Astrocyte (in vitro differentiated cells and primary cell): ENCODE measurements at regions not wholly inside any gene's neighbourhood (a gene's known extent, or its start where the extent isn't known, plus 50 kb on each side); places are given as distances from the start of the nearest gene placed in this dataset.

ENCODE experiments used
- DNase-seq: peaks from one replicate; pipeline ENCODE4 v3.0.0-alpha.2; 2010; ENCODE audit warnings: low read depth
- FAIRE-seq: peaks from 2 replicates; lab custom pipeline; 2011; peaks lifted over from hg19 to GRCh38; lab: Jason Lieb, UNC
- H2AFZ ChIP-seq: 2 replicates; pipeline ENCODE4 v1.6.0; 2012; ENCODE audit warnings: low read depth, low read length, inconsistent platforms
- H3K27ac ChIP-seq: 2 replicates; pipeline ENCODE4 v1.5.1; 2011; ENCODE audit warnings: low read depth, low read length, inconsistent platforms
- H3K27me3 ChIP-seq: 2 replicates; pipeline ENCODE4 v1.6.0; 2011; ENCODE audit warnings: low read length, inconsistent platforms; ENCODE audit not compliant: insufficient read depth
- H3K36me3 ChIP-seq: 2 replicates; pipeline ENCODE4 v1.5.1; 2011; ENCODE audit warnings: low read length, inconsistent platforms; ENCODE audit not compliant: insufficient read depth
- H3K4me1 ChIP-seq: 2 replicates; pipeline ENCODE4 v1.5.1; 2011; ENCODE audit warnings: low read length, inconsistent platforms; ENCODE audit not compliant: insufficient read depth
- H3K4me2 ChIP-seq: 2 replicates; pipeline ENCODE4 v1.6.0; 2012; ENCODE audit warnings: low read length, inconsistent platforms
- H3K4me3 ChIP-seq: 2 replicates; pipeline ENCODE4 v1.5.1; 2011; ENCODE audit warnings: low read depth, mild to moderate bottlenecking, low read length, inconsistent platforms; ENCODE audit not compliant: insufficient read depth
- H3K79me2 ChIP-seq: 2 replicates; pipeline ENCODE4 v1.6.0; 2012; ENCODE audit warnings: mild to moderate bottlenecking, low read length, inconsistent platforms; ENCODE audit not compliant: insufficient read depth
- H3K9ac ChIP-seq: 2 replicates; pipeline ENCODE4 v1.6.0; 2012; ENCODE audit warnings: mild to moderate bottlenecking, low read length, inconsistent platforms
- H3K9me3 ChIP-seq: 2 replicates; pipeline ENCODE4 v1.5.1; 2012; ENCODE audit warnings: low read depth, mild to moderate bottlenecking, low read length, inconsistent platforms; ENCODE audit not compliant: insufficient read depth
- H4K20me1 ChIP-seq: 2 replicates; pipeline ENCODE4 v1.6.0; 2012; ENCODE audit warnings: low read length, inconsistent platforms; ENCODE audit not compliant: insufficient read depth
- H3K27ac Mint-ChIP-seq: one replicate; pipeline ENCODE4 v1.8.0; 2021; ENCODE audit warnings: mild to moderate bottlenecking, mixed read lengths; ENCODE audit not compliant: unreplicated experiment
- H3K27me3 Mint-ChIP-seq: one replicate; pipeline ENCODE4 v1.8.0; 2021; ENCODE audit warnings: low read depth, mixed read lengths; ENCODE audit not compliant: unreplicated experiment
- H3K36me3 Mint-ChIP-seq: one replicate; pipeline ENCODE4 v1.8.0; 2021; ENCODE audit warnings: low read depth, mixed read lengths; ENCODE audit not compliant: unreplicated experiment
- H3K4me1 Mint-ChIP-seq: one replicate; pipeline ENCODE4 v1.8.0; 2021; ENCODE audit warnings: low read depth, mixed read lengths; ENCODE audit not compliant: unreplicated experiment
- H3K4me3 Mint-ChIP-seq: one replicate; pipeline ENCODE4 v1.8.0; 2021; ENCODE audit warnings: mild to moderate bottlenecking, moderate library complexity, mixed read lengths; ENCODE audit not compliant: unreplicated experiment
- H3K9me3 Mint-ChIP-seq: one replicate; pipeline ENCODE4 v1.8.0; 2021; ENCODE audit warnings: mild to moderate bottlenecking, mixed read lengths; ENCODE audit not compliant: unreplicated experiment
- CTCF ChIP-seq: IDR thresholded peaks from 2 replicates; pipeline ENCODE4 v1.5.1; 2011; ENCODE audit warnings: low read depth, mild to moderate bottlenecking, inconsistent platforms, low read length, moderate library complexity; ENCODE audit not compliant: insufficient read depth
- EZH2 ChIP-seq: IDR thresholded peaks from 2 replicates; pipeline ENCODE4 v1.6.1; 2012; ENCODE audit warnings: mild to moderate bottlenecking, low read length, inconsistent platforms; ENCODE audit not compliant: insufficient read depth

GRCh38 chr6:33874136-33874760 is 70.4 kb upstream of the MLN start:
- no peaks in the 10 kb centered on the region for H3K79me2 ChIP-seq
- DNase-seq (no peak), FAIRE-seq (no peak)
- Mint-ChIP-seq H3K27ac (no peak overlapping the region), H3K9me3 (peaks cover 2% of the 10 kb centered on the region), H3K4me1 (no peaks in the 10 kb centered on the region), H3K4me3 (no peak overlapping the region), H3K27me3 (peaks cover 60% of the 10 kb centered on the region), H3K36me3 (no peaks in the 10 kb centered on the region)
- no peaks in the 10 kb centered on the region for H3K4me1 ChIP-seq
- H2AFZ ChIP-seq = no peak overlapping the region
- H3K27ac ChIP-seq = no peak overlapping the region
- H3K36me3 ChIP-seq = no peaks in the 10 kb centered on the region
- H3K27me3 ChIP-seq = peaks cover 13% of the 10 kb centered on the region
- TF ChIP-seq CTCF (no peak), EZH2 (no peak)
- no peaks in the 10 kb centered on the region for H4K20me1 ChIP-seq
- no peaks in the 10 kb centered on the region for H3K9me3 ChIP-seq
- H3K9ac ChIP-seq = no peak overlapping the region
- H3K4me2 ChIP-seq = no peak overlapping the region
- H3K4me3 ChIP-seq = no peak overlapping the region

- Mint-ChIP-seq H3K4me3 (no peak overlapping the region), H3K27me3 (peaks cover 51% of the 10 kb centered on the region), H3K4me1 (no peaks in the 10 kb centered on the region), H3K36me3 (no peaks in the 10 kb centered on the region), H3K27ac (no peak overlapping the region), H3K9me3 (peaks cover 2% of the 10 kb centered on the region)
- no peaks in the 10 kb centered on the region for H3K79me2 ChIP-seq
- DNase-seq (no peak), FAIRE-seq (no peak)
- H3K36me3 ChIP-seq = no peaks in the 10 kb centered on the region
- H3K4me2 ChIP-seq = no peak overlapping the region
- H4K20me1 ChIP-seq = no peaks in the 10 kb centered on the region
- no peaks in the 10 kb centered on the region for H3K4me1 ChIP-seq
- no peak overlapping the region for H3K27ac ChIP-seq
- H3K27me3 ChIP-seq = peaks cover 16% of the 10 kb centered on the region
- H3K9ac ChIP-seq = no peak overlapping the region
- TF ChIP-seq CTCF (no peak), EZH2 (no peak)
- no peaks in the 10 kb centered on the region for H3K9me3 ChIP-seq
- H3K4me3 ChIP-seq = no peak overlapping the region
- no peak overlapping the region for H2AFZ ChIP-seq
Observed at GRCh38 chr6:33872761-33873160, 69.0 kb upstream of the MLN start.

GRCh38 chr6:33869826-33870423 is 66.1 kb upstream of the MLN start:
- no peak overlapping the region for H2AFZ ChIP-seq
- FAIRE-seq = no peak
- Mint-ChIP-seq H3K4me1 (no peaks in the 10 kb centered on the region), H3K4me3 (no peak overlapping the region), H3K27ac (no peak overlapping the region), H3K36me3 (no peaks in the 10 kb centered on the region), H3K27me3 (peaks cover 40% of the 10 kb centered on the region), H3K9me3 (peaks cover 7% of the 10 kb centered on the region)
- no peak overlapping the region for H3K9ac ChIP-seq
- no peaks in the 10 kb centered on the region for H3K9me3 ChIP-seq
- TF ChIP-seq CTCF (no peak), EZH2 (no peak)
- no peaks in the 10 kb centered on the region for H3K36me3 ChIP-seq
- H3K4me2 ChIP-seq = no peak overlapping the region
- peaks cover 8% of the 10 kb centered on the region for H3K27me3 ChIP-seq
- H4K20me1 ChIP-seq = no peaks in the 10 kb centered on the region
- H3K4me1 ChIP-seq = no peaks in the 10 kb centered on the region
- H3K79me2 ChIP-seq = no peaks in the 10 kb centered on the region
- no peak overlapping the region for H3K4me3 ChIP-seq
- no peak overlapping the region for H3K27ac ChIP-seq
- DNase-seq = no peak
